ENCODE measurements at regions not wholly inside any gene's neighbourhood (a gene's known extent, or its start where the extent isn't known, plus 50 kb on each side); places are given as distances from the start of the nearest gene placed in this dataset.

- TF ChIP-seq SMC3 (IDR thresholded peaks at IDR 0.05; ENCODE audit: low read depth, low read length) (no peak), CTCF (conservative IDR thresholded peaks at IDR 0.05; ENCODE audit: low read depth, low read length) (no peak), MAZ (IDR thresholded peaks at IDR 0.05; ENCODE audit: borderline replicate concordance, low read depth, low read length) (no peak), RFX5 (IDR thresholded peaks at IDR 0.05; ENCODE audit: low read depth, low read length) (no peak), USF2 (IDR thresholded peaks at IDR 0.05; ENCODE audit: low read depth, low read length) (no peak), POLR2A (IDR thresholded peaks at IDR 0.05; ENCODE audit: low read depth, low read length) (no peak), BHLHE40 (IDR thresholded peaks at IDR 0.05; ENCODE audit: low read depth, low read length) (no peak), RAD21 (IDR thresholded peaks at IDR 0.05; ENCODE audit: low read length) (no peak), MAFK (IDR thresholded peaks at IDR 0.05; ENCODE audit: low read depth, low read length) (no peak), CEBPB (IDR thresholded peaks at IDR 0.05; ENCODE audit: low read depth, low read length) (no peak), FOS (IDR thresholded peaks at IDR 0.05; ENCODE audit: low read depth, low read length) (no peak)
Observed at GRCh38 chr13:97648171-97648880, 214.4 kb downstream of the RAP2A start.
